A549 (cell line): ENCODE measurements at regions not wholly inside any gene's neighbourhood (a gene's known extent, or its start where the extent isn't known, plus 50 kb on each side); places are given as distances from the start of the nearest gene placed in this dataset.

Source experiments
- ATAC-seq, 2 experiments: fragments of 200-7000 bp in 1 of 2; fragments of >200 bp in 1 of 2; cut with Nextera tagmentation in 1 of 2; cut with Tn5 transposase in 1 of 2; 3 replicates each; pipeline versions ENCODE4 v1.8.0 to v1.9.1; 2018 to 2020; ENCODE audit warnings: mild to moderate bottlenecking in 1 of 2, moderate library complexity in 1 of 2
- CTCF ChIA-PET: fragments of 300-600 bp; sonication (Branson Sonifier 250); formaldehyde crosslinking; extraction: SDS; loops from one replicate; lab custom pipeline; 2021; ENCODE audit warnings: antibody characterized with exemption, inconsistent platforms; lab: Yijun Ruan, JAX
- POLR2A ChIA-PET: fragments of 350-600 bp; formaldehyde crosslinking; extraction: SDS; loops from one replicate; lab custom pipeline; 2021; ENCODE audit warnings: antibody characterized with exemption, inconsistent platforms; lab: Yijun Ruan, JAX
- DNase-seq, 2 experiments: peaks; one replicate each; pipeline versions ENCODE4 v3.0.0 to v3.0.0-alpha.2; 2011 to 2016; ENCODE audit warnings: low read depth in 1 of 2, low spot score in 1 of 2
- FAIRE-seq: peaks from 2 replicates; lab custom pipeline; 2011; peaks lifted over from hg19 to GRCh38; lab: Jason Lieb, UNC
- H3K27ac ChIP-seq, 2 experiments: fragments of >200 bp; sonication (Bioruptor Twin); formaldehyde crosslinking; 3 replicates each; pipeline ENCODE4 v1.5.1; 2016 to 2017
- H3K4me1 ChIP-seq: fragments of >200 bp; sonication (Bioruptor Twin); formaldehyde crosslinking; 3 replicates; pipeline ENCODE4 v1.6.1; 2016
- H3K4me2 ChIP-seq: fragments of >200 bp; sonication (Bioruptor Twin); formaldehyde crosslinking; 3 replicates; pipeline ENCODE4 v1.6.1; 2016
- H3K4me3 ChIP-seq: fragments of >200 bp; sonication (Bioruptor Twin); formaldehyde crosslinking; 3 replicates; pipeline ENCODE4 v1.5.1; 2016
- H3K9me3 ChIP-seq: fragments of >200 bp; sonication (Bioruptor Twin); formaldehyde crosslinking; 3 replicates; pipeline ENCODE4 v1.6.1; 2016
- BCL3 ChIP-seq: fragments of >200 bp; sonication (Bioruptor Twin); formaldehyde crosslinking; IDR thresholded peaks from 3 replicates; pipeline ENCODE4 v1.6.1; 2016
- CBX2 ChIP-seq: fragments of 200-600 bp; sonication (generic); IDR thresholded peaks from 2 replicates; pipeline ENCODE4 v1.6.1; 2016; ENCODE audit warnings: low read depth, mild to moderate bottlenecking, borderline replicate concordance
- CBX8 ChIP-seq: fragments of 200-600 bp; sonication (generic); IDR thresholded peaks from 2 replicates; pipeline ENCODE4 v1.6.1; 2016
- EHF ChIP-seq: fragments of 250-450 bp; sonication (Bioruptor Pico); IDR thresholded peaks from 2 replicates; pipeline ENCODE4 v1.5.0; 2020; ENCODE audit warnings: mild to moderate bottlenecking
- EHMT2 ChIP-seq: fragments of 200-600 bp; sonication (generic); IDR thresholded peaks from 2 replicates; pipeline ENCODE4 v1.6.1; 2016; ENCODE audit warnings: antibody characterized with exemption, low read depth, mild to moderate bottlenecking, moderate library complexity
- EP300 ChIP-seq, 2 experiments: fragments of >200 bp; sonication (Bioruptor Twin); formaldehyde crosslinking; IDR thresholded peaks; 2 replicates in 1 of 2; 3 replicates in 1 of 2; pipeline ENCODE4 v1.6.1; 2016 to 2017
- FOSL2 ChIP-seq, 2 experiments: fragments of 450-650 bp in 1 of 2; fragments of >200 bp in 1 of 2; sonication (Bioruptor Twin) in 1 of 2; formaldehyde crosslinking; IDR thresholded peaks; 2 replicates each; pipeline versions ENCODE4 v1.5.0 to v1.6.1; 2016 to 2020; ENCODE audit warnings: mild to moderate bottlenecking in 1 of 2, moderate library complexity in 1 of 2
- HOXB5 ChIP-seq: fragments of 250-450 bp; sonication (Bioruptor Pico); IDR thresholded peaks from 2 replicates; pipeline ENCODE4 v1.5.0; 2020; ENCODE audit warnings: mild to moderate bottlenecking, moderate library complexity
- MAFK ChIP-seq: fragments of 450-650 bp; IDR thresholded peaks from 2 replicates; pipeline ENCODE4 v1.6.1; 2014; ENCODE audit not compliant: partially characterized antibody
- MAX ChIP-seq: IDR thresholded peaks from 2 replicates; pipeline ENCODE4 v1.6.1; 2012
- NR3C1 ChIP-seq: fragments of >200 bp; sonication (Bioruptor Twin); formaldehyde crosslinking; IDR thresholded peaks from 3 replicates; pipeline ENCODE4 v1.6.1; 2017
- PBX3 ChIP-seq: IDR thresholded peaks from 2 replicates; pipeline ENCODE4 v1.6.1; 2012
- PHF8 ChIP-seq: fragments of 200-600 bp; sonication (generic); IDR thresholded peaks from 2 replicates; pipeline ENCODE4 v1.6.1; 2016; ENCODE audit warnings: low read depth, mild to moderate bottlenecking, antibody characterized with exemption, moderate library complexity, borderline replicate concordance
- POLR2A ChIP-seq: IDR thresholded peaks from 2 replicates; pipeline ENCODE4 v1.6.1; 2012; ENCODE audit warnings: mild to moderate bottlenecking, low read length
- RNF2 ChIP-seq: fragments of 200-600 bp; sonication (generic); IDR thresholded peaks from 2 replicates; pipeline ENCODE4 v1.6.1; 2016; ENCODE audit warnings: low read depth, mild to moderate bottlenecking, antibody characterized with exemption, moderate library complexity, borderline replicate concordance
- SMC3 ChIP-seq: fragments of >200 bp; sonication (Bioruptor Twin); formaldehyde crosslinking; IDR thresholded peaks from 3 replicates; pipeline ENCODE4 v1.6.1; 2018; ENCODE audit warnings: inconsistent platforms
- USF2 ChIP-seq: fragments of 450-650 bp; IDR thresholded peaks from 2 replicates; pipeline ENCODE4 v1.6.1; 2014; ENCODE audit warnings: antibody characterized with exemption
- ZC3H11A ChIP-seq: fragments of 450-650 bp; IDR thresholded peaks from 2 replicates; pipeline ENCODE4 v1.6.1; 2014; ENCODE audit warnings: antibody characterized with exemption, mild to moderate bottlenecking
- WGBS: methylation state at CpG from one replicate; pipeline ENCODE4 v1.1.6; 2017; ENCODE audit errors: missing lambda C conversion rate; 5-methylcytosine and 5-hydroxymethylcytosine counted together
- TF ChIP-seq, protein P1 (sequence below): fragments of >200 bp; sonication (Bioruptor Twin); formaldehyde crosslinking; IDR thresholded peaks from 3 replicates; pipeline ENCODE4 v1.5.1; 2016
- TF ChIP-seq, protein P2 (sequence below): fragments of 200-600 bp; sonication (generic); IDR thresholded peaks from 2 replicates; pipeline ENCODE4 v1.6.1; 2016; ENCODE audit warnings: antibody characterized with exemption, mild to moderate bottlenecking, moderate library complexity

DNA sequence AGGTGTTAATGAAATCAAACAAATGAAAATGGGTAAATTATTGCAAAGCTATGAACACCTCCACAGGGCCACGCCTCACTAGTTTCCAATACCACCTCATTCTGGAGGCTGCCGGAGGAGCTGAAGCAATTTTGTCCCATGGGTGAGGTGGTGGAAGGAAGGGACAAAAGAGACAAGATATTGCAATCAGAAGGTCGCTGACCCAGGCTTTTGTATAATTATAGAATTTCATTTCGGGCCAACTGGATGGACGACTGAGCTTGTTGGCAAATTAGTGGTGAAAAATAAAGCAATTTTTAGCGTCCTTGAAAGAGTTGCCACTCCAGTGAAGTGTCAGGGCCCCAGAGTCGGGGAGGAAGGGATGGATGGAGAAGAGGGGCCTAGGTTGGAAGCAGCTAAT is 147.9 kb downstream of the CYLD start:
- Histone ChIP-seq H3K9me3 (no peaks in the 10 kb centered on the region), H3K27ac (no peak overlapping the region), H3K4me1 (no peaks in the 10 kb centered on the region), H3K4me3 (no peak overlapping the region), H3K4me2 (no peak overlapping the region)
- DNase-seq (no peak), FAIRE-seq (no peak), ATAC-seq (no peak)
- POLR2A ChIA-PET, result no interaction called here
- WGBS, result under 1% methylated on average over 7 of the region's 7 CpGs
- TF ChIP-seq SMC3 (no peak), MAFK (no peak)
- CTCF ChIA-PET, result interaction anchor here (0.9 to 1.3 kb wide), 3 partner anchors 9 to 83 kb away, joined by 3 read pairs; no protein-coding TSS in a partner anchor

DNA sequence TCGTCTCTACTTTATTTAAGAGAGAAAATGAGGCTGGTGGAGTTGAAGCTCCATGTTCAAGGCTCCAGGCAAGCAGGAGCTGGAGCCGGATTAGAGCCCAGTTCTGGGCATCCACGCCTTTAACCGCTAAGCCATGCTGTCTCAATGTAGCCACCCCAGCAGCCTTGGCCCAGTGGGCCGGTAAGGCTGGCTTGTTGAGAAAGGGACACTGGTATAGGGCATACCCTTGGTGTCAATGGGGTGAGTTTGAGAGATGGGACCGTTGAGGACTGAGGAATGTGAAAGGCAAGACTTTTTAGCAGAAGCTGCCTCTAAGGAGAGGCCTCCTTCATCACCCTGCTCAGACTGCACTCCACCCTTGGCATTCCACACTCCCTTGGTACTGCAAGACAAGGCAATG is 147.4 kb downstream of the CYLD start:
- no peak overlapping the region for H3K4me3 ChIP-seq
- ATAC-seq, result no peak
- TF ChIP-seq PBX3 (no peak), RNF2 (no peak), NR3C1 (no peak), EHMT2 (no peak), BCL3 (no peak), CBX2 (no peak), EP300 (IDR thresholded peaks at IDR 0.05) (no peak), USF2 (no peak), SMC3 (no peak)
- TF ChIP-seq, protein P1, sequence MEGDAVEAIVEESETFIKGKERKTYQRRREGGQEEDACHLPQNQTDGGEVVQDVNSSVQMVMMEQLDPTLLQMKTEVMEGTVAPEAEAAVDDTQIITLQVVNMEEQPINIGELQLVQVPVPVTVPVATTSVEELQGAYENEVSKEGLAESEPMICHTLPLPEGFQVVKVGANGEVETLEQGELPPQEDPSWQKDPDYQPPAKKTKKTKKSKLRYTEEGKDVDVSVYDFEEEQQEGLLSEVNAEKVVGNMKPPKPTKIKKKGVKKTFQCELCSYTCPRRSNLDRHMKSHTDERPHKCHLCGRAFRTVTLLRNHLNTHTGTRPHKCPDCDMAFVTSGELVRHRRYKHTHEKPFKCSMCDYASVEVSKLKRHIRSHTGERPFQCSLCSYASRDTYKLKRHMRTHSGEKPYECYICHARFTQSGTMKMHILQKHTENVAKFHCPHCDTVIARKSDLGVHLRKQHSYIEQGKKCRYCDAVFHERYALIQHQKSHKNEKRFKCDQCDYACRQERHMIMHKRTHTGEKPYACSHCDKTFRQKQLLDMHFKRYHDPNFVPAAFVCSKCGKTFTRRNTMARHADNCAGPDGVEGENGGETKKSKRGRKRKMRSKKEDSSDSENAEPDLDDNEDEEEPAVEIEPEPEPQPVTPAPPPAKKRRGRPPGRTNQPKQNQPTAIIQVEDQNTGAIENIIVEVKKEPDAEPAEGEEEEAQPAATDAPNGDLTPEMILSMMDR, result no peak
- POLR2A ChIA-PET, result no interaction called here
- FAIRE-seq, result no peak
- no peak overlapping the region for H3K4me2 ChIP-seq
- no peaks in the 10 kb centered on the region for H3K9me3 ChIP-seq
- CTCF ChIA-PET, result interaction anchor here (0.9 to 1.3 kb wide), 3 partner anchors 9 to 83 kb away, joined by 3 read pairs; no protein-coding TSS in a partner anchor
- no peak for DNase-seq
- WGBS, result 23% methylated on average over 6 of the region's 6 CpGs
- no peak overlapping the region for H3K27ac ChIP-seq
- H3K4me1 ChIP-seq, result no peaks in the 10 kb centered on the region

DNA sequence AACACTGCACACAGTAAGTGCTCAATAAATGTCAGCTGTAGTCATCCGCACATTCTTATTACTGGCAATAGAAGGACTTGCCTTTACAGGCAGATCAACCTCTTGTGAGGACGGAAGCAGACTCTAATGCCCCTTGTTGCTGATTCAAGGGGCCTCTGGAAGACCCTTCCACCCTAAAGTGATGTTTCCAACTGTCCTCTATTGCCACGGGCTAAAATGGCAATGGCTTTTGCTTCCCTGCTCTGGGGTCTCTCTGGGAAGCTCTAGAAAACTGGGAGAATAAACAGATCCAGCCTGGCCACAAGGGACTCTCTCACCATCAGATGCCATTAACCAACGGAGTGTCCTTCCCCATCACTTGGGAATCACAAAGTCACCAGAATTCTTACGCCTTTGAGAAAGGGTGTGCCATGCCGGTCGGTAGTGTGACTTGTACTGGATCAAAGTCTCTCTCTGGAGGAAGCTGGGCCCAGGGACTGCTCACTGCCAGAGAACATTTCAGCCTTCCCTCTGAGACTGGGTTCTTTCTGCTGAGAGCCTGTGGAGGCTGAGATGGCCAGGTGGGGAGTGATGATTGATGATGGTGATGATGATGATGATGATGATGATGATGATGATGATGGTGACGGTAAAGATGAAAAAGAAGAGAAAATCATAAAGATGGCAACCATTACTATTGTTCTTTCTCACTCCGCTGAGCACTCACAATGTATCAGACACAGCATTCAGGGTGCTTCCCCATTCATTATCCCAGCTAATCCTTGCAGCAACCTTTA is 146.8 kb downstream of the CYLD start:
- DNase-seq (no peak), ATAC-seq (no peak), FAIRE-seq (no peak)
- WGBS, result 25% methylated on average over 9 of the region's 9 CpGs
- Histone ChIP-seq H3K4me2 (no peak overlapping the region), H3K4me1 (no peaks in the 10 kb centered on the region), H3K27ac (no peak overlapping the region), H3K4me3 (no peak overlapping the region), H3K9me3 (no peaks in the 10 kb centered on the region)
- ChIA-PET CTCF (interaction anchor here (1.3 kb wide), 1 partner anchor 23 kb away, joined by 3 read pairs; no protein-coding TSS in a partner anchor), POLR2A (no interaction called here)
- no peak for TF ChIP-seq EHF (CRISPR knock-in tag)
- TF ChIP-seq MAX, result no peak
- TF ChIP-seq FOSL2 (IDR thresholded peaks at IDR 0.05), result no peak
- TF ChIP-seq FOSL2 (CRISPR knock-in tag; IDR thresholded peaks at IDR 0.05), result no peak
- TF ChIP-seq HOXB5 (CRISPR knock-in tag), result no peak
- no peak for TF ChIP-seq POLR2A
- no peak for TF ChIP-seq CBX2
- no peak for TF ChIP-seq PHF8
- TF ChIP-seq, protein P1, result no peak
- TF ChIP-seq, protein P2, sequence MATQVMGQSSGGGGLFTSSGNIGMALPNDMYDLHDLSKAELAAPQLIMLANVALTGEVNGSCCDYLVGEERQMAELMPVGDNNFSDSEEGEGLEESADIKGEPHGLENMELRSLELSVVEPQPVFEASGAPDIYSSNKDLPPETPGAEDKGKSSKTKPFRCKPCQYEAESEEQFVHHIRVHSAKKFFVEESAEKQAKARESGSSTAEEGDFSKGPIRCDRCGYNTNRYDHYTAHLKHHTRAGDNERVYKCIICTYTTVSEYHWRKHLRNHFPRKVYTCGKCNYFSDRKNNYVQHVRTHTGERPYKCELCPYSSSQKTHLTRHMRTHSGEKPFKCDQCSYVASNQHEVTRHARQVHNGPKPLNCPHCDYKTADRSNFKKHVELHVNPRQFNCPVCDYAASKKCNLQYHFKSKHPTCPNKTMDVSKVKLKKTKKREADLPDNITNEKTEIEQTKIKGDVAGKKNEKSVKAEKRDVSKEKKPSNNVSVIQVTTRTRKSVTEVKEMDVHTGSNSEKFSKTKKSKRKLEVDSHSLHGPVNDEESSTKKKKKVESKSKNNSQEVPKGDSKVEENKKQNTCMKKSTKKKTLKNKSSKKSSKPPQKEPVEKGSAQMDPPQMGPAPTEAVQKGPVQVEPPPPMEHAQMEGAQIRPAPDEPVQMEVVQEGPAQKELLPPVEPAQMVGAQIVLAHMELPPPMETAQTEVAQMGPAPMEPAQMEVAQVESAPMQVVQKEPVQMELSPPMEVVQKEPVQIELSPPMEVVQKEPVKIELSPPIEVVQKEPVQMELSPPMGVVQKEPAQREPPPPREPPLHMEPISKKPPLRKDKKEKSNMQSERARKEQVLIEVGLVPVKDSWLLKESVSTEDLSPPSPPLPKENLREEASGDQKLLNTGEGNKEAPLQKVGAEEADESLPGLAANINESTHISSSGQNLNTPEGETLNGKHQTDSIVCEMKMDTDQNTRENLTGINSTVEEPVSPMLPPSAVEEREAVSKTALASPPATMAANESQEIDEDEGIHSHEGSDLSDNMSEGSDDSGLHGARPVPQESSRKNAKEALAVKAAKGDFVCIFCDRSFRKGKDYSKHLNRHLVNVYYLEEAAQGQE, result no peak; the same call in 1 of the 2 replicates
- no peak for TF ChIP-seq CBX8
- no peak for TF ChIP-seq ZC3H11A
